ENCODE measurements at regions not wholly inside any gene's neighbourhood (a gene's known extent, or its start where the extent isn't known, plus 50 kb on each side); places are given as distances from the start of the nearest gene placed in this dataset.

- TF ChIP-seq POLR2A (IDR thresholded peaks at IDR 0.05), result no peak
- TF ChIP-seq, protein P1, sequence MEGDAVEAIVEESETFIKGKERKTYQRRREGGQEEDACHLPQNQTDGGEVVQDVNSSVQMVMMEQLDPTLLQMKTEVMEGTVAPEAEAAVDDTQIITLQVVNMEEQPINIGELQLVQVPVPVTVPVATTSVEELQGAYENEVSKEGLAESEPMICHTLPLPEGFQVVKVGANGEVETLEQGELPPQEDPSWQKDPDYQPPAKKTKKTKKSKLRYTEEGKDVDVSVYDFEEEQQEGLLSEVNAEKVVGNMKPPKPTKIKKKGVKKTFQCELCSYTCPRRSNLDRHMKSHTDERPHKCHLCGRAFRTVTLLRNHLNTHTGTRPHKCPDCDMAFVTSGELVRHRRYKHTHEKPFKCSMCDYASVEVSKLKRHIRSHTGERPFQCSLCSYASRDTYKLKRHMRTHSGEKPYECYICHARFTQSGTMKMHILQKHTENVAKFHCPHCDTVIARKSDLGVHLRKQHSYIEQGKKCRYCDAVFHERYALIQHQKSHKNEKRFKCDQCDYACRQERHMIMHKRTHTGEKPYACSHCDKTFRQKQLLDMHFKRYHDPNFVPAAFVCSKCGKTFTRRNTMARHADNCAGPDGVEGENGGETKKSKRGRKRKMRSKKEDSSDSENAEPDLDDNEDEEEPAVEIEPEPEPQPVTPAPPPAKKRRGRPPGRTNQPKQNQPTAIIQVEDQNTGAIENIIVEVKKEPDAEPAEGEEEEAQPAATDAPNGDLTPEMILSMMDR (IDR thresholded peaks at IDR 0.05), result no peak
Observed at GRCh38 chr2:126299469-126299976, 356.4 kb upstream of the GYPC start.
